T-helper 1 cell treated with Interleukin-12 subunit alpha and Interleukin-12 subunit beta and Interleukin-4 antibody, amounts not matched to agents 30 ng/mL and 1 ng/mL, for 36 hours (primary cell): ENCODE measurements at regions not wholly inside any gene's neighbourhood (a gene's known extent, or its start where the extent isn't known, plus 50 kb on each side); places are given as distances from the start of the nearest gene placed in this dataset.
"Not testable (repeated sequence)": the region's sequence is repeated elsewhere in the genome, so short reads cannot be mapped to it uniquely, and the experiment has no call there.

Source experiments
- intact Hi-C: fragments of 100-400 bp; cut with micrococcal nuclease; formaldehyde crosslinking; loops from one replicate; pipeline ENCODE4 v1.15.1; 2024

- intact Hi-C loops: no loop called here
These were observed 203.5 kb upstream of the RPL34 start for GRCh38 chr4:108416831-108417230.

GRCh38 chr4:108415389-108415788 lies 205.0 kb upstream of the RPL34 start:
- intact Hi-C loops: no loop called here

- intact Hi-C loops: no loop called here
These were observed 208.5 kb upstream of the RPL34 start for GRCh38 chr4:108411836-108412235.

GRCh38 chr4:108409691-108410090 lies 210.7 kb upstream of the RPL34 start:
- intact Hi-C loops: not testable (repeated sequence)

GRCh38 chr4:108405586-108405985 lies 214.8 kb upstream of the RPL34 start:
- intact Hi-C loops: no loop called here

GRCh38 chr4:108400309-108400708 lies 220.1 kb upstream of the RPL34 start:
- intact Hi-C loops: no loop called here

GRCh38 chr4:108399610-108400265 lies 220.6 kb upstream of the RPL34 start:
- intact Hi-C loops: no loop called here

GRCh38 chr4:108398836-108399235 lies 221.5 kb upstream of the RPL34 start:
- intact Hi-C loops: no loop called here

- intact Hi-C loops: no loop called here
These were observed 222.1 kb upstream of the RPL34 start for GRCh38 chr4:108398316-108398715.

GRCh38 chr4:108397850-108398249 lies 222.5 kb upstream of the RPL34 start:
- intact Hi-C loops: no loop called here

- intact Hi-C loops: no loop called here
These were observed 223.4 kb upstream of the RPL34 start for GRCh38 chr4:108396900-108397497.

- intact Hi-C loops: no loop called here
These were observed 224.6 kb upstream of the RPL34 start for GRCh38 chr4:108395786-108396185.

- intact Hi-C loops: loop anchor here (5.0 kb wide), 1 partner anchor 178 kb away; no protein-coding TSS in a partner anchor
These were observed 225.2 kb upstream of the LEF1 start for GRCh38 chr4:108393890-108394472.

GRCh38 chr4:108391701-108392455 lies 223.1 kb upstream of the LEF1 start:
- intact Hi-C loops: loop anchor here (5.0 kb wide), 1 partner anchor 180 kb away; no protein-coding TSS in a partner anchor

GRCh38 chr4:108385076-108385475 lies 216.3 kb upstream of the LEF1 start:
- intact Hi-C loops: no loop called here

GRCh38 chr4:108384544-108384943 lies 215.8 kb upstream of the LEF1 start:
- intact Hi-C loops: no loop called here

- intact Hi-C loops: no loop called here
These were observed 214.4 kb upstream of the LEF1 start for GRCh38 chr4:108383157-108383556.

GRCh38 chr4:108382751-108383150 lies 214.0 kb upstream of the LEF1 start:
- intact Hi-C loops: no loop called here

GRCh38 chr4:108378164-108378563 lies 209.4 kb upstream of the LEF1 start:
- intact Hi-C loops: no loop called here

GRCh38 chr4:108377021-108377420 lies 208.3 kb upstream of the LEF1 start:
- intact Hi-C loops: no loop called here

- intact Hi-C loops: no loop called here
These were observed 206.7 kb upstream of the LEF1 start for GRCh38 chr4:108375434-108375833.

GRCh38 chr4:108372681-108373080 lies 203.9 kb upstream of the LEF1 start:
- intact Hi-C loops: loop anchor here (2.0 to 5.0 kb wide), 2 partner anchors 14 to 200 kb away; no protein-coding TSS in a partner anchor
